ENCODE measurements at regions not wholly inside any gene's neighbourhood (a gene's known extent, or its start where the extent isn't known, plus 50 kb on each side); places are given as distances from the start of the nearest gene placed in this dataset.

DNA sequence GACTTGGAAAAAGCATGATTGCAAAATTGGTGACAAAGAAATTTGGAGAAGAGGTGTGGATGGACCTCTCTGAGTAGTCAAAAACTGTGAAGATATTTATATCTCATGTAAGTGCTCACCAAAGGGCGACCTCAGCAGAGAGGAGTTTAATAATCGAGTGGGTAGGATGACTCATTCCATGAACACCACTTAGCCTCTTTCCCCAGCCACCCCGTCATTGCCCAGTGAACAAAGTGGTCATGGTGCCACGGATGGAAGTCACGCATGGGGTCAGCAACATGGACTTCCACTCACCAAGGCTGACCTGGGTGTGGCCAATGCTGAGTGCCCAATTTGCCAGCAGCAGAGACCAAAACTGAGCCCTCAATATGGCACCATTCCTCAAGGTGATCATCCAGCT is 997.4 kb upstream of the GYPC start:
- TF ChIP-seq, protein P1, sequence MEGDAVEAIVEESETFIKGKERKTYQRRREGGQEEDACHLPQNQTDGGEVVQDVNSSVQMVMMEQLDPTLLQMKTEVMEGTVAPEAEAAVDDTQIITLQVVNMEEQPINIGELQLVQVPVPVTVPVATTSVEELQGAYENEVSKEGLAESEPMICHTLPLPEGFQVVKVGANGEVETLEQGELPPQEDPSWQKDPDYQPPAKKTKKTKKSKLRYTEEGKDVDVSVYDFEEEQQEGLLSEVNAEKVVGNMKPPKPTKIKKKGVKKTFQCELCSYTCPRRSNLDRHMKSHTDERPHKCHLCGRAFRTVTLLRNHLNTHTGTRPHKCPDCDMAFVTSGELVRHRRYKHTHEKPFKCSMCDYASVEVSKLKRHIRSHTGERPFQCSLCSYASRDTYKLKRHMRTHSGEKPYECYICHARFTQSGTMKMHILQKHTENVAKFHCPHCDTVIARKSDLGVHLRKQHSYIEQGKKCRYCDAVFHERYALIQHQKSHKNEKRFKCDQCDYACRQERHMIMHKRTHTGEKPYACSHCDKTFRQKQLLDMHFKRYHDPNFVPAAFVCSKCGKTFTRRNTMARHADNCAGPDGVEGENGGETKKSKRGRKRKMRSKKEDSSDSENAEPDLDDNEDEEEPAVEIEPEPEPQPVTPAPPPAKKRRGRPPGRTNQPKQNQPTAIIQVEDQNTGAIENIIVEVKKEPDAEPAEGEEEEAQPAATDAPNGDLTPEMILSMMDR (IDR thresholded peaks at IDR 0.05; ENCODE audit: poor library complexity), result no peak
- TF ChIP-seq EZH2phosphoT487 (IDR thresholded peaks at IDR 0.05; ENCODE audit: low read depth, severe bottlenecking, unreplicated experiment) (no peak), EZH2 (IDR thresholded peaks at IDR 0.05; ENCODE audit: borderline replicate concordance) (no peak)
